GM13976 (cell line): ENCODE measurements at regions not wholly inside any gene's neighbourhood (a gene's known extent, or its start where the extent isn't known, plus 50 kb on each side); places are given as distances from the start of the nearest gene placed in this dataset.
"Not testable (repeated sequence)": the region's sequence is repeated elsewhere in the genome, so short reads cannot be mapped to it uniquely, and the experiment has no call there.

Source experiments
- DNase-seq: peaks from one replicate; pipeline ENCODE4 v3.0.0; 2012; ENCODE audit warnings: low spot score
- in situ Hi-C: fragments of 300-500 bp; cut with MboI; formaldehyde crosslinking; loops from one replicate; pipeline ENCODE4 v1.12.0; 2022; ENCODE audit warnings: low sequenced_read_pairs, mixed read lengths, inconsistent platforms; ENCODE audit not compliant: unreplicated experiment
- TF ChIP-seq, protein P1 (sequence below): IDR thresholded peaks from 2 replicates; pipeline ENCODE4 v1.5.1; 2012; ENCODE audit warnings: borderline replicate concordance, mild to moderate bottlenecking; ENCODE audit not compliant: insufficient read depth; ENCODE audit errors: extremely low read depth, missing control alignments, control extremely low read depth

GRCh38 chr9:30039712-30040111 is 2344.7 kb upstream of the ACO1 start:
- DNase-seq, result no peak
- TF ChIP-seq, protein P1, sequence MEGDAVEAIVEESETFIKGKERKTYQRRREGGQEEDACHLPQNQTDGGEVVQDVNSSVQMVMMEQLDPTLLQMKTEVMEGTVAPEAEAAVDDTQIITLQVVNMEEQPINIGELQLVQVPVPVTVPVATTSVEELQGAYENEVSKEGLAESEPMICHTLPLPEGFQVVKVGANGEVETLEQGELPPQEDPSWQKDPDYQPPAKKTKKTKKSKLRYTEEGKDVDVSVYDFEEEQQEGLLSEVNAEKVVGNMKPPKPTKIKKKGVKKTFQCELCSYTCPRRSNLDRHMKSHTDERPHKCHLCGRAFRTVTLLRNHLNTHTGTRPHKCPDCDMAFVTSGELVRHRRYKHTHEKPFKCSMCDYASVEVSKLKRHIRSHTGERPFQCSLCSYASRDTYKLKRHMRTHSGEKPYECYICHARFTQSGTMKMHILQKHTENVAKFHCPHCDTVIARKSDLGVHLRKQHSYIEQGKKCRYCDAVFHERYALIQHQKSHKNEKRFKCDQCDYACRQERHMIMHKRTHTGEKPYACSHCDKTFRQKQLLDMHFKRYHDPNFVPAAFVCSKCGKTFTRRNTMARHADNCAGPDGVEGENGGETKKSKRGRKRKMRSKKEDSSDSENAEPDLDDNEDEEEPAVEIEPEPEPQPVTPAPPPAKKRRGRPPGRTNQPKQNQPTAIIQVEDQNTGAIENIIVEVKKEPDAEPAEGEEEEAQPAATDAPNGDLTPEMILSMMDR, result no peak
- in situ Hi-C loops, result no loop called here

DNA sequence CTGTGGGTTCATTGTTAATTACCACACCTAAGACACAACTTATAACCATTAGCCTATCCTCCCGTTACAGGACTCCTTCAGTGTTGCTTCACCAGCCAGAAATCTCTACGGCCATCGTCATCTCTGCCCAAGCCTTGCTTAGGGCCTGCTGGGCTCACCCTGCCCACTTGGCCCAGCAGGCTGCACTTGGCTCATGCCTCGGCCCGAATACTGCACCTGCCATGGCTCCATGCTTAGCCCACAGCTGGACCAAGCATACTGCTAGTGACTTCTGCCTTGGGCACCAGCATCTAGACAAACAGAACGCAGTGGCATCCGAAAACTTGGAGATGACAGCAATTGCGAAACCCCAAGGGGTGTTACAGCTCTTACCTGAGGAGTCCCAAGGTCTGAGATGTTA is 2336.0 kb upstream of the ACO1 start:
- in situ Hi-C loops, result no loop called here
- TF ChIP-seq, protein P1, result no peak
- DNase-seq, result no peak

- in situ Hi-C loops, result no loop called here
- DNase-seq, result no peak
- TF ChIP-seq, protein P1, result no peak
These were observed 2326.0 kb upstream of the ACO1 start for GRCh38 chr9:30058463-30058862.

- in situ Hi-C loops, result no loop called here
- TF ChIP-seq, protein P1, result no peak
- no peak for DNase-seq
These were observed 2323.5 kb upstream of the ACO1 start for GRCh38 chr9:30060976-30061375.

DNA sequence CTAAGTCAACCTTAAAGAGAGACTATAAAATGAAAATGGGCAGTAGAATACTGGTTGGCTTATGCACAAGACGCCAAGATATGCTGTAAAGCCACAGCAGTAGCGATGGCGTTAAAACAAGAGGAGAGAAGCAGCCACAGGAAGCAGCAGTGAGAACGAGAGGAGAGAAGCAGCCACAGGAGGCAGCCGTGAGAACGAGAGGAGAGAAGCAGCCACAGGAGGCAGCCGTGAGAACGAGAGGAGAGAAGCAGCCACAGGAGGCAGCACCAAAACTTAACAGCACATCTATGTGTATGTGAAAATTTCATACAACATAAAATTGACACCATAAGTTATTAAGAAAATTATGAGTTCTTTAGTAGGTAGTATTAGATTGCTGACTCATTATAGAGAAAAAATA is 2318.6 kb upstream of the ACO1 start:
- no peak for DNase-seq
- TF ChIP-seq, protein P1, result no peak
- in situ Hi-C loops, result no loop called here

GRCh38 chr9:30069236-30069635 is 2315.2 kb upstream of the ACO1 start:
- in situ Hi-C loops, DNase-seq: not testable (repeated sequence)

GRCh38 chr9:30075022-30075421 is 2309.4 kb upstream of the ACO1 start:
- TF ChIP-seq, protein P1, result no peak
- no peak for DNase-seq
- in situ Hi-C loops, result no loop called here
